EH (cell line): ENCODE measurements at regions not wholly inside any gene's neighbourhood (a gene's known extent, or its start where the extent isn't known, plus 50 kb on each side); places are given as distances from the start of the nearest gene placed in this dataset.
A peak's percentile ranks its signal among the peaks of the same experiment; 100 is the strongest.

ENCODE experiments used
- DNase-seq: peaks from one replicate; pipeline ENCODE4 v3.0.0-alpha.2; 2015; ENCODE audit warnings: low read depth

- DNase-seq, result no peak
Measured at GRCh38 chr1:81432059-81432458, 368.7 kb upstream of the ADGRL2 start.

- DNase-seq, result no peak
Measured at GRCh38 chr1:81431624-81432000, 369.1 kb upstream of the ADGRL2 start.

GRCh38 chr1:81430955-81431623, 369.6 kb upstream of the ADGRL2 start:
- DNase-seq, result no peak

GRCh38 chr1:81430236-81430938, 370.3 kb upstream of the ADGRL2 start:
- DNase-seq, result no peak

GRCh38 chr1:81428998-81429397, 371.7 kb upstream of the ADGRL2 start:
- DNase-seq, result no peak

GRCh38 chr1:81424816-81425215, 375.9 kb upstream of the ADGRL2 start:
- no peak for DNase-seq

- DNase-seq, result peak; percentile 0
Measured at GRCh38 chr1:81424061-81424460, 376.7 kb upstream of the ADGRL2 start.

- no peak for DNase-seq
Measured at GRCh38 chr1:81420760-81421159, 380.0 kb upstream of the ADGRL2 start.

- DNase-seq, result peak; percentile 32
Measured at GRCh38 chr1:81414488-81415015, 386.2 kb upstream of the ADGRL2 start.

GRCh38 chr1:81412954-81413353, 387.8 kb upstream of the ADGRL2 start:
- no peak for DNase-seq

- no peak for DNase-seq
Measured at GRCh38 chr1:81410941-81411340, 389.8 kb upstream of the ADGRL2 start.

- no peak for DNase-seq
Measured at GRCh38 chr1:81410351-81410750, 390.4 kb upstream of the ADGRL2 start.

- no peak for DNase-seq
Measured at GRCh38 chr1:81409780-81410274, 390.9 kb upstream of the ADGRL2 start.

- DNase-seq, result no peak
Measured at GRCh38 chr1:81409262-81409661, 391.5 kb upstream of the ADGRL2 start.

GRCh38 chr1:81408419-81408818, 392.3 kb upstream of the ADGRL2 start:
- no peak for DNase-seq

GRCh38 chr1:81407000-81407821, 393.5 kb upstream of the ADGRL2 start:
- DNase-seq, result no peak

GRCh38 chr1:81406292-81406999, 394.3 kb upstream of the ADGRL2 start:
- DNase-seq, result no peak

- DNase-seq, result no peak
Measured at GRCh38 chr1:81398041-81398440, 402.7 kb upstream of the ADGRL2 start.

- DNase-seq, result no peak
Measured at GRCh38 chr1:81392526-81393226, 408.1 kb upstream of the ADGRL2 start.

GRCh38 chr1:81391125-81391828, 409.5 kb upstream of the ADGRL2 start:
- no peak for DNase-seq

GRCh38 chr1:81388435-81388834, 412.3 kb upstream of the ADGRL2 start:
- no peak for DNase-seq
